ENCODE measurements at regions not wholly inside any gene's neighbourhood (a gene's known extent, or its start where the extent isn't known, plus 50 kb on each side); places are given as distances from the start of the nearest gene placed in this dataset.

DNA sequence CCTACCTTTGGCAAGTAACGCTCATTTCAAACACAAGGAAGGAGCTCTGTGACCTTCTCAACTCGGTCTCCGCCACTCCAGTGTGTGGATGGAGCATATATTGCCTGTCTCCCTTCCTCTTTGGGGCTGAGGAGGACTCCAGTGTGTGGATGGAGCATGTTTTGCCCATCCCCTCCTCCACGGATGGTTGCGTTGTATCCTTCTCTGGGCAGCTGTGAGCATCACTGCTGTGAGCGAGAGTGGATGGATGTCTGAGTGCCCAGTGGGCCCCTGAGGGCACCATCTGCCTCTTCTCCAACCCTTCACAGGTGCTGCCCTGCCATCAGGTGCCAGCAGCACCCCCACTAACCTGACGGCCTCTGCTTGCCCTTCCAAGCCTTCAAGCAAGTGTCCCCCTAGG, 186.2 kb downstream of the TEX29 start:
- Histone ChIP-seq H3K27ac (ENCODE audit: low read depth, low read length) (no peak overlapping the region), H3K4me1 (ENCODE audit: control insufficient read depth, low read length) (no peaks in the 10 kb centered on the region), H3F3A (ENCODE audit: control insufficient read depth, insufficient read depth) (no peaks in the 10 kb centered on the region), H3K9me3 (ENCODE audit: control insufficient read depth, insufficient read depth, low read length) (no peaks in the 10 kb centered on the region), H3K27me3 (ENCODE audit: control insufficient read depth, low read length) (no peaks in the 10 kb centered on the region), H4K20me1 (ENCODE audit: control insufficient read depth, insufficient read depth, low read depth, low read length) (no peaks in the 10 kb centered on the region), H3K79me2 (ENCODE audit: control insufficient read depth, low read length) (no peaks in the 10 kb centered on the region), H3K9me2 (replicated peaks; ENCODE audit: control insufficient read depth, low read length) (no peaks in the 10 kb centered on the region), H3K36me3 (ENCODE audit: control insufficient read depth, low read length) (no peaks in the 10 kb centered on the region), H3K4me2 (ENCODE audit: low read length) (no peak overlapping the region), H3K4me3 (ENCODE audit: low read length) (no peak overlapping the region)
- TF ChIP-seq CTCF (IDR thresholded peaks at IDR 0.05; ENCODE audit: low read depth, low read length, poor library complexity, severe bottlenecking) (no peak), EZH2phosphoT487 (IDR thresholded peaks at IDR 0.05; ENCODE audit: borderline replicate concordance, low read length) (no peak)

GRCh38 chr13:111508164-111508870, 187.9 kb downstream of the TEX29 start:
- Histone ChIP-seq H3K79me2 (ENCODE audit: control insufficient read depth, low read length) (no peaks in the 10 kb centered on the region), H3K9me2 (replicated peaks; ENCODE audit: control insufficient read depth, low read length) (no peaks in the 10 kb centered on the region), H3K27ac (ENCODE audit: low read depth, low read length) (no peak overlapping the region), H3K9me3 (ENCODE audit: control insufficient read depth, insufficient read depth, low read length) (no peaks in the 10 kb centered on the region), H3K4me2 (ENCODE audit: low read length) (no peak overlapping the region), H3K27me3 (ENCODE audit: control insufficient read depth, low read length) (no peaks in the 10 kb centered on the region), H3K4me1 (ENCODE audit: control insufficient read depth, low read length) (no peaks in the 10 kb centered on the region), H3K36me3 (ENCODE audit: control insufficient read depth, low read length) (no peaks in the 10 kb centered on the region), H4K20me1 (ENCODE audit: control insufficient read depth, insufficient read depth, low read depth, low read length) (no peaks in the 10 kb centered on the region), H3K4me3 (ENCODE audit: low read length) (no peak overlapping the region), H3F3A (ENCODE audit: control insufficient read depth, insufficient read depth) (no peaks in the 10 kb centered on the region)
- no peak for TF ChIP-seq CTCF (IDR thresholded peaks at IDR 0.05; ENCODE audit: low read depth, low read length, poor library complexity, severe bottlenecking)

- H3K27me3 ChIP-seq (ENCODE audit: control insufficient read depth, low read length) = no peaks in the 10 kb centered on the region
- H3K27ac ChIP-seq (ENCODE audit: low read depth, low read length) = no peak overlapping the region
- no peaks in the 10 kb centered on the region for H3K9me2 ChIP-seq (replicated peaks; ENCODE audit: control insufficient read depth, low read length)
- H3K9me3 ChIP-seq (ENCODE audit: control insufficient read depth, insufficient read depth, low read length) = no peaks in the 10 kb centered on the region
- H3F3A ChIP-seq (ENCODE audit: control insufficient read depth, insufficient read depth) = no peaks in the 10 kb centered on the region
- no peaks in the 10 kb centered on the region for H3K36me3 ChIP-seq (ENCODE audit: control insufficient read depth, low read length)
- no peak for TF ChIP-seq CTCF (IDR thresholded peaks at IDR 0.05; ENCODE audit: low read depth, low read length, poor library complexity, severe bottlenecking)
- TF ChIP-seq EZH2phosphoT487 (IDR thresholded peaks at IDR 0.05; ENCODE audit: borderline replicate concordance, low read length) = no peak
- no peak overlapping the region for H3K4me2 ChIP-seq (ENCODE audit: low read length)
- H4K20me1 ChIP-seq (ENCODE audit: control insufficient read depth, insufficient read depth, low read depth, low read length) = no peaks in the 10 kb centered on the region
- H3K4me3 ChIP-seq (ENCODE audit: low read length) = no peak overlapping the region
- no peaks in the 10 kb centered on the region for H3K4me1 ChIP-seq (ENCODE audit: control insufficient read depth, low read length)
- H3K79me2 ChIP-seq (ENCODE audit: control insufficient read depth, low read length) = no peaks in the 10 kb centered on the region
Observed at GRCh38 chr13:111508902-111509509, 188.6 kb downstream of the TEX29 start.

All from DOHH2 (cell line).